HepG2 (cell line): ENCODE measurements at regions not wholly inside any gene's neighbourhood (a gene's known extent, or its start where the extent isn't known, plus 50 kb on each side); places are given as distances from the start of the nearest gene placed in this dataset.

Source experiments
- ATAC-seq: fragments of 200-7000 bp; cut with Tn5 transposase; 3 replicates; pipeline ENCODE4 v1.9.1; 2020; ENCODE audit warnings: mild to moderate bottlenecking, moderate library complexity
- BruUV-seq: library from RNA; stranded (reverse); fragments of 400-500 nt; replicated peaks from 2 replicates; lab custom pipeline; 2021; lab: Mats Ljungman, UMichigan
- CTCF ChIA-PET: fragments of 300-600 bp; formaldehyde crosslinking; extraction: SDS; loops from one replicate; lab custom pipeline; 2021; ENCODE audit warnings: low total read pairs, inconsistent platforms, low intra/inter-chr PET ratio; lab: Yijun Ruan, JAX
- POLR2A ChIA-PET: fragments of 350-600 bp; sonication (Branson Sonifier 250); formaldehyde crosslinking; loops from one replicate; lab custom pipeline; 2020; ENCODE audit warnings: antibody characterized with exemption, inconsistent platforms; lab: Yijun Ruan, JAX
- DNase-seq: peaks from one replicate; pipeline ENCODE4 v3.0.0-alpha.2; 2015; ENCODE audit warnings: low spot score
- FAIRE-seq: peaks from 3 replicates; lab custom pipeline; 2011; peaks lifted over from hg19 to GRCh38; lab: Jason Lieb, UNC
- H2AFZ ChIP-seq: one replicate; pipeline ENCODE4 v1.6.1; 2011; ENCODE audit warnings: low read length, inconsistent platforms
- H3K27ac ChIP-seq: fragments of 300-600 bp; 3 replicates; pipeline ENCODE4 v1.8.0; 2011; ENCODE audit warnings: mixed run types, mild to moderate bottlenecking, mixed read lengths, low read length, inconsistent platforms; ENCODE audit not compliant: insufficient read depth; ENCODE audit errors: extremely low read length
- H3K27me3 ChIP-seq, 2 experiments: fragments of 200-600 bp in 1 of 2; 2 replicates in 1 of 2; 3 replicates in 1 of 2; pipeline versions ENCODE4 v1.6.0 to v1.8.0; 2011; ENCODE audit warnings: low read length in 2 of 2, mild to moderate bottlenecking in 2 of 2, moderate library complexity in 2 of 2, inconsistent platforms in 1 of 2; ENCODE audit not compliant: insufficient read depth in 2 of 2, control insufficient read depth in 1 of 2
- H3K36me3 ChIP-seq, 2 experiments: fragments of 200-600 bp in 1 of 2; replicated peaks in 1 of 2; 2 replicates in 1 of 2; 3 replicates in 1 of 2; pipeline versions ENCODE4 v1.5.1 to v1.8.0; 2011; ENCODE audit warnings: low read length in 2 of 2, inconsistent platforms in 1 of 2; ENCODE audit not compliant: insufficient read depth in 2 of 2, control insufficient read depth in 1 of 2
- H3K4me1 ChIP-seq: 2 replicates; pipeline ENCODE4 v1.5.1; 2012; ENCODE audit warnings: low read length, inconsistent platforms; ENCODE audit not compliant: insufficient read depth
- H3K4me2 ChIP-seq: 2 replicates; pipeline ENCODE4 v1.6.0; 2011; ENCODE audit warnings: low read depth, low read length, inconsistent platforms
- H3K4me3 ChIP-seq, 3 experiments: fragments of 200-600 bp in 1 of 3; sonication (generic), shearing (Covaris generic) in 1 of 3; replicated peaks in 1 of 3; 2 replicates each; pipeline ENCODE4 v1.5.1; 2011 to 2016; ENCODE audit warnings: low read length in 3 of 3, inconsistent platforms in 2 of 3, low read depth in 2 of 3, mild to moderate bottlenecking in 2 of 3, control low read depth in 1 of 3, mixed read lengths in 1 of 3; ENCODE audit not compliant: insufficient read depth in 1 of 3
- H3K79me2 ChIP-seq: one replicate; pipeline ENCODE4 v1.6.1; 2011; ENCODE audit warnings: low read length, inconsistent platforms; ENCODE audit not compliant: insufficient read depth
- H3K9ac ChIP-seq: 2 replicates; pipeline ENCODE4 v1.6.0; 2011; ENCODE audit warnings: mild to moderate bottlenecking, low read depth, low read length, inconsistent platforms; ENCODE audit not compliant: insufficient read depth
- H3K9me3 ChIP-seq: 2 replicates; pipeline ENCODE4 v1.5.1; 2012; ENCODE audit warnings: mild to moderate bottlenecking, low read length
- H4K20me1 ChIP-seq: 2 replicates; pipeline ENCODE4 v1.6.0; 2011; ENCODE audit warnings: inconsistent platforms, mild to moderate bottlenecking, low read length, moderate library complexity; ENCODE audit not compliant: insufficient read depth
- AHDC1 ChIP-seq: sonication (generic); formaldehyde crosslinking; IDR thresholded peaks from 2 replicates; pipeline ENCODE4 v1.5.1; 2020; ENCODE audit warnings: mild to moderate bottlenecking, missing genetic modification reagents, borderline replicate concordance
- IRX3 ChIP-seq: sonication (generic); formaldehyde crosslinking; IDR thresholded peaks from 2 replicates; pipeline ENCODE4 v1.8.1; 2023; ENCODE audit warnings: mild to moderate bottlenecking, low read depth, missing genetic modification reagents, borderline replicate concordance
- MAX ChIP-seq: IDR thresholded peaks from 2 replicates; pipeline ENCODE4 v1.6.1; 2012; ENCODE audit warnings: inconsistent platforms
- MLXIP ChIP-seq: sonication (generic); formaldehyde crosslinking; IDR thresholded peaks from 2 replicates; pipeline ENCODE4 v1.9.0; 2021; ENCODE audit warnings: missing genetic modification reagents, borderline replicate concordance
- NFYC ChIP-seq: IDR thresholded peaks from 2 replicates; pipeline ENCODE4 v1.6.1; 2016; ENCODE audit warnings: missing genetic modification reagents, missing compliant biosample characterization
- PCBP2 ChIP-seq: fragments of 200-400 bp; formaldehyde crosslinking; optimal IDR thresholded peaks from 2 replicates; pipeline ENCODE3; 2018; ENCODE audit warnings: low read length, low read depth; ENCODE audit not compliant: poor library complexity, severe bottlenecking
- PHF5A ChIP-seq: IDR thresholded peaks from one replicate; pipeline ENCODE4 v1.6.1; 2018; ENCODE audit warnings: low read depth, missing genetic modification reagents; ENCODE audit not compliant: unreplicated experiment
- RARA ChIP-seq: IDR thresholded peaks from 2 replicates; pipeline ENCODE4 v1.6.1; 2016; ENCODE audit warnings: missing genetic modification reagents, missing compliant biosample characterization
- SALL2 ChIP-seq: sonication (generic); formaldehyde crosslinking; IDR thresholded peaks from 2 replicates; pipeline ENCODE4 v1.8.1; 2023; ENCODE audit warnings: mild to moderate bottlenecking, missing genetic modification reagents, inconsistent platforms
- ZBTB37 ChIP-seq: sonication (generic); formaldehyde crosslinking; IDR thresholded peaks from 2 replicates; pipeline ENCODE4 v1.4.0; 2020; ENCODE audit warnings: mild to moderate bottlenecking, missing genetic modification reagents
- ZMYM4 ChIP-seq: sonication (generic); formaldehyde crosslinking; IDR thresholded peaks from 2 replicates; pipeline ENCODE4 v1.8.1; 2023; ENCODE audit warnings: mild to moderate bottlenecking, missing genetic modification reagents
- WGBS: methylation state at CpG from one replicate; pipeline ENCODE4 v1.1.6; 2017; ENCODE audit warnings: low lambda C conversion rate; 5-methylcytosine and 5-hydroxymethylcytosine counted together
- in situ Hi-C: cut with HindIII; loops from 2 replicates; pipeline ENCODE4 v1.10.0; 2017; ENCODE audit warnings: low pct_unique_long_range_greater_than_20kb; ENCODE audit not compliant: extremely low pct_ligation_motif_present
- intact Hi-C: fragments of 100-400 bp; cut with micrococcal nuclease; formaldehyde crosslinking; loops from one replicate; pipeline ENCODE4 v1.10.0; 2022; ENCODE audit not compliant: unreplicated experiment
- TF ChIP-seq, protein P1 (sequence below): sonication (generic); formaldehyde crosslinking; IDR thresholded peaks from 2 replicates; pipeline ENCODE4 v1.4.0; 2020; ENCODE audit warnings: missing genetic modification reagents, low read depth, mild to moderate bottlenecking, borderline replicate concordance

DNA sequence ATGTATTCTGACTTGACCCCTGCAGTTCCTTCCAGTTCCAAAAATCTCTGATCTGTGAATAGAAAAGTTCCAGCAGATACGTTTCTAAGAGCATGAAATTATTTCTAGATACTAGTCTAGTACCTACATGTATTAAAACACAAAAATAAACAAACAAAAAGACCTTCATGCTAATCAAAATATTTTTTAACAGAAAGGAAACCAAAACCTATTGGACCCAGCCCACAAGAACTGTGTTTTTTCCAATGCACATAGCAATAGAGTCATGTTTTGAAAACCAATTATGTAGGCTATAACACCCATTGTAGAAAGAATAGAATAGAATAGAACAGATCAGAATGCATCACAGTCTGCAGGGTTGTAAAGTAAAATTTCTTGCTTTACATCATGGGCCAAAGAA, 158.6 kb upstream of the TNFAIP3 start:
- CTCF ChIA-PET: interaction anchor here (1.8 to 5.2 kb wide), 4 partner anchors 15 to 236 kb away, joined by 9 to 102 read pairs (median 50); partner anchors contain the start of gene TNFAIP3
- H3K4me2 ChIP-seq: no peak overlapping the region; the same call in 1 of the 2 replicates
- POLR2A ChIA-PET: interaction anchor here (0.6 to 2.4 kb wide), 9 partner anchors 14 to 236 kb away, joined by 3 to 19 read pairs (median 4); partner anchors contain the start of gene TNFAIP3
- WGBS: 73% methylated on average over 1 of the region's 1 CpG
- FAIRE-seq (no peak), ATAC-seq (no peak), DNase-seq (no peak)
- intact Hi-C loops: loop anchor here (5.0 to 10.0 kb wide), 2 partner anchors 354 to 436 kb away; no protein-coding TSS in a partner anchor
- H3K27ac ChIP-seq: peak overlapping the region; percentile 62
- H4K20me1 ChIP-seq: no peaks in the 10 kb centered on the region
- H3K9ac ChIP-seq: peak overlapping the region; percentile 37; the same call in 1 of the 2 replicates
- H3K4me3 ChIP-seq: no peak overlapping the region
- no peaks in the 10 kb centered on the region for H3K27me3 ChIP-seq
- no peaks in the 10 kb centered on the region for H3K79me2 ChIP-seq
- no TSS peak for BruUV-seq
- no peak overlapping the region for H2AFZ ChIP-seq
- peaks cover 82% of the 10 kb centered on the region for H3K4me1 ChIP-seq
- H3K9me3 ChIP-seq: 0 out of 2 replicates have a peak, but pooled peaks cover 4% of the 10 kb centered on the region
- in situ Hi-C loops: loop anchor here (5.0 to 10.0 kb wide), 4 partner anchors 99 to 396 kb away; partner anchors contain the start of genes PERP and TNFAIP3
- no peaks in the 10 kb centered on the region for H3K36me3 ChIP-seq
- no peak for TF ChIP-seq SALL2 (CRISPR knock-in tag)
- no peak for TF ChIP-seq NFYC (CRISPR knock-in tag)
- no peak for TF ChIP-seq MAX
- no peak for TF ChIP-seq ZMYM4
- no peak for TF ChIP-seq PHF5A (CRISPR knock-in tag)
- TF ChIP-seq MLXIP (CRISPR knock-in tag): no peak
- no peak for TF ChIP-seq PCBP2
- no peak for TF ChIP-seq RARA (CRISPR knock-in tag)
- TF ChIP-seq, protein P1, sequence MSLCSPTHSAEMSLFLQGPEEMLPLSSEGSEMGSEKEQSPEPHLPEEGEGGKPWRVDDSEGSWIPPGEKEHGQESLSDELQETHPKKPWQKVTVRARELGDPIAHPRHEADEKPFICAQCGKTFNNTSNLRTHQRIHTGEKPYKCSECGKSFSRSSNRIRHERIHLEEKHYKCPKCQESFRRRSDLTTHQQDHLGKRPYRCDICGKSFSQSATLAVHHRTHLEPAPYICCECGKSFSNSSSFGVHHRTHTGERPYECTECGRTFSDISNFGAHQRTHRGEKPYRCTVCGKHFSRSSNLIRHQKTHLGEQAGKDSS (CRISPR knock-in tag): no peak
- no peak for TF ChIP-seq AHDC1 (CRISPR knock-in tag)
- no peak for TF ChIP-seq ZBTB37
- no peak for TF ChIP-seq IRX3
